ENCODE measurements at regions not wholly inside any gene's neighbourhood (a gene's known extent, or its start where the extent isn't known, plus 50 kb on each side); places are given as distances from the start of the nearest gene placed in this dataset.

DNA sequence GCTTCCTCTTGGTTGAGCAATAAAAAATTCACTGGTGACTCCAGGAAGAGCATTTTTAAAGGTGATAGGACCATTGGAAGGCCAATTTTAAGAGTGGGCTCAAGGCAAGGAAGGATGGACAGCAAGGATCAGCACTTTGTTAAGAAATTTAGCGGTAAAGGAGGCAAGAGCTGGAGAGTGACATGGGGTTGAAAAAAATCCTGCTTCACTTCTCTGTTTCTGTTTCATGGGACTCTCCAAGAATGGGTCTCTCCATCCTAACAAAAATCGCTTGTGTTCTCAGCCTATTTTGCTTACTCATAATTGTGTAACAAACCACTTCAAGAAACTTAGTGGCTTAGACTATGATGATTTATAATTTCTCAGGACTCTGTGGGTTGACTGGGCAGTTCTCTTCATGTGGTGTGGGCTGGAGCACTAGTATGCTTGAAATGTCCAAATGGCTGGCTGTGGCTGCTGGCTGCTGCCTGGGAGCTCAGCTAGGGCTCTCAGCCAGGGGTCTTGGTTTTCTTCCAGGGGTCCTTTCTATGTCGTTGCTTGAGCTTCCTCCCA, 59.8 kb upstream of the ZNRF2 start:
- no peaks in the 10 kb centered on the region for H3K79me2 ChIP-seq (ENCODE audit: insufficient read depth, low read length)
- DNase-seq (ENCODE audit: low read depth, low spot score) (no peak), ATAC-seq (no peak)
- ChIA-PET RAD21 (ENCODE audit: low non-redundant PET in 1 of 2, low total read pairs in 2 of 2, uncharacterized antibody in 2 of 2, unreplicated experiment in 2 of 2) (no interaction called here), POLR2A (no interaction called here), CTCF (no interaction called here)
- intact Hi-C loops (cut with micrococcal nuclease) = no loop called here
- TF ChIP-seq YY1 (IDR thresholded peaks at IDR 0.05; ENCODE audit: extremely low read depth, insufficient replicate concordance, low read depth, low read length) (no peak), FOSL1 (IDR thresholded peaks at IDR 0.05; ENCODE audit: low read depth) (peak; percentile 24; the same call in 1 of the 2 replicates), CEBPB (IDR thresholded peaks at IDR 0.05; ENCODE audit: low read depth) (0 out of 2 replicates have a peak, but pooled peaks have one; percentile 43)
- H3K9ac ChIP-seq (ENCODE audit: low read length) = no peak overlapping the region
- no peaks in the 10 kb centered on the region for H4K20me1 ChIP-seq (ENCODE audit: insufficient read depth)
- no peak overlapping the region for H3K27ac ChIP-seq (ENCODE audit: low read depth, low read length)
- no peak overlapping the region for H3K4me3 ChIP-seq (replicated peaks in 1 of 2; ENCODE audit: low read depth in 1 of 2, low read length in 2 of 2)
- H3K36me3 ChIP-seq (ENCODE audit: control insufficient read depth in 1 of 2, insufficient read depth in 2 of 2, low read length in 2 of 2) = no peaks in the 10 kb centered on the region
- no peak overlapping the region for H2AFZ ChIP-seq (ENCODE audit: low read depth, low read length, poor library complexity, severe bottlenecking)
- peaks cover 15 to 23% of the 10 kb centered on the region in 2 experiments for H3K4me1 ChIP-seq (ENCODE audit: control insufficient read depth in 1 of 2, insufficient read depth in 2 of 2, low read length in 2 of 2)
- no peak overlapping the region for H3K4me2 ChIP-seq (ENCODE audit: low read length)
- H3K9me3 ChIP-seq (ENCODE audit: control insufficient read depth in 1 of 2, insufficient read depth in 1 of 2, low read depth in 1 of 2, low read length in 2 of 2) = no peaks in the 10 kb centered on the region
- no peaks in the 10 kb centered on the region for H3K27me3 ChIP-seq (ENCODE audit: insufficient read depth, low read length)
- BruUV-seq (replicated peaks) = no TSS peak
- no peaks in the 10 kb centered on the region for H3K9me2 ChIP-seq (ENCODE audit: insufficient read depth)

GRCh38 chr7:30225863-30226613, 58.4 kb upstream of the ZNRF2 start:
- no peaks in the 10 kb centered on the region for H3K27me3 ChIP-seq (ENCODE audit: insufficient read depth, low read length)
- peak overlapping the region; percentile 26; the same call in 1 of the 2 replicates for H3K27ac ChIP-seq (ENCODE audit: low read depth, low read length)
- no TSS peak for BruUV-seq (replicated peaks)
- CTCF ChIA-PET = interaction anchor here (0.7 kb wide), 2 partner anchors 50 to 186 kb away, joined by 3 read pairs; no protein-coding TSS in a partner anchor
- peaks cover 15 to 23% of the 10 kb centered on the region in 2 experiments for H3K4me1 ChIP-seq (ENCODE audit: control insufficient read depth in 1 of 2, insufficient read depth in 2 of 2, low read length in 2 of 2)
- DNase-seq (ENCODE audit: low read depth, low spot score) (peak; percentile 31), ATAC-seq (peak; percentile 68)
- intact Hi-C loops (cut with micrococcal nuclease) = loop anchor here (1.0 kb wide), 1 partner anchor 187 kb away; no protein-coding TSS in a partner anchor
- POLR2A ChIA-PET = no interaction called here
- no peaks in the 10 kb centered on the region for H4K20me1 ChIP-seq (ENCODE audit: insufficient read depth)
- no peaks in the 10 kb centered on the region for H3K36me3 ChIP-seq (ENCODE audit: control insufficient read depth in 1 of 2, insufficient read depth in 2 of 2, low read length in 2 of 2)
- no peak overlapping the region; a peak in 1 of 4 replicates for H3K4me3 ChIP-seq (replicated peaks in 1 of 2; ENCODE audit: low read depth in 1 of 2, low read length in 2 of 2)
- 0 out of 2 replicates have a peak overlapping the region, but pooled peaks have one; percentile 26 for H3K9ac ChIP-seq (ENCODE audit: low read length)
- no peaks in the 10 kb centered on the region for H3K79me2 ChIP-seq (ENCODE audit: insufficient read depth, low read length)
- H3K4me2 ChIP-seq (ENCODE audit: low read length) = peak overlapping the region; percentile 63
- no peaks in the 10 kb centered on the region for H3K9me2 ChIP-seq (ENCODE audit: insufficient read depth)
- no peaks in the 10 kb centered on the region for H3K9me3 ChIP-seq (ENCODE audit: control insufficient read depth in 1 of 2, insufficient read depth in 1 of 2, low read depth in 1 of 2, low read length in 2 of 2)
- RAD21 ChIA-PET (ENCODE audit: low non-redundant PET in 1 of 2, low total read pairs in 2 of 2, uncharacterized antibody in 2 of 2, unreplicated experiment in 2 of 2) = interaction anchor here in 1 of 2 experiments (0.6 kb wide), 1 partner anchor 117 kb away, joined by 5 read pairs; no protein-coding TSS in a partner anchor
- peak overlapping the region; percentile 99 for H2AFZ ChIP-seq (ENCODE audit: low read depth, low read length, poor library complexity, severe bottlenecking)
- TF ChIP-seq ELF1 (IDR thresholded peaks at IDR 0.05; ENCODE audit: borderline replicate concordance, low read depth) = peak; percentile 28; the same call in 1 of the 2 replicates
- no peak for TF ChIP-seq EGR1 (IDR thresholded peaks at IDR 0.05; ENCODE audit: low read depth)
- no peak for TF ChIP-seq ZNF274 (IDR thresholded peaks at IDR 0.05; ENCODE audit: low read depth, low read length)
- TF ChIP-seq, protein P1, sequence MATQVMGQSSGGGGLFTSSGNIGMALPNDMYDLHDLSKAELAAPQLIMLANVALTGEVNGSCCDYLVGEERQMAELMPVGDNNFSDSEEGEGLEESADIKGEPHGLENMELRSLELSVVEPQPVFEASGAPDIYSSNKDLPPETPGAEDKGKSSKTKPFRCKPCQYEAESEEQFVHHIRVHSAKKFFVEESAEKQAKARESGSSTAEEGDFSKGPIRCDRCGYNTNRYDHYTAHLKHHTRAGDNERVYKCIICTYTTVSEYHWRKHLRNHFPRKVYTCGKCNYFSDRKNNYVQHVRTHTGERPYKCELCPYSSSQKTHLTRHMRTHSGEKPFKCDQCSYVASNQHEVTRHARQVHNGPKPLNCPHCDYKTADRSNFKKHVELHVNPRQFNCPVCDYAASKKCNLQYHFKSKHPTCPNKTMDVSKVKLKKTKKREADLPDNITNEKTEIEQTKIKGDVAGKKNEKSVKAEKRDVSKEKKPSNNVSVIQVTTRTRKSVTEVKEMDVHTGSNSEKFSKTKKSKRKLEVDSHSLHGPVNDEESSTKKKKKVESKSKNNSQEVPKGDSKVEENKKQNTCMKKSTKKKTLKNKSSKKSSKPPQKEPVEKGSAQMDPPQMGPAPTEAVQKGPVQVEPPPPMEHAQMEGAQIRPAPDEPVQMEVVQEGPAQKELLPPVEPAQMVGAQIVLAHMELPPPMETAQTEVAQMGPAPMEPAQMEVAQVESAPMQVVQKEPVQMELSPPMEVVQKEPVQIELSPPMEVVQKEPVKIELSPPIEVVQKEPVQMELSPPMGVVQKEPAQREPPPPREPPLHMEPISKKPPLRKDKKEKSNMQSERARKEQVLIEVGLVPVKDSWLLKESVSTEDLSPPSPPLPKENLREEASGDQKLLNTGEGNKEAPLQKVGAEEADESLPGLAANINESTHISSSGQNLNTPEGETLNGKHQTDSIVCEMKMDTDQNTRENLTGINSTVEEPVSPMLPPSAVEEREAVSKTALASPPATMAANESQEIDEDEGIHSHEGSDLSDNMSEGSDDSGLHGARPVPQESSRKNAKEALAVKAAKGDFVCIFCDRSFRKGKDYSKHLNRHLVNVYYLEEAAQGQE (IDR thresholded peaks at IDR 0.05; ENCODE audit: low read depth) = no peak
- peak; percentile 71; the same call in 1 of the 2 replicates for TF ChIP-seq SP1 (IDR thresholded peaks at IDR 0.05; ENCODE audit: low read depth)
- TF ChIP-seq CEBPB (IDR thresholded peaks at IDR 0.05; ENCODE audit: low read depth) = 0 out of 2 replicates have a peak, but pooled peaks have one; percentile 41
- no peak for TF ChIP-seq ATF3 (IDR thresholded peaks at IDR 0.05)
- TF ChIP-seq YY1 (IDR thresholded peaks at IDR 0.05; ENCODE audit: extremely low read depth, insufficient replicate concordance, low read depth, low read length) = no peak
- TF ChIP-seq CBX3 (IDR thresholded peaks at IDR 0.05; ENCODE audit: low read depth) = peak; percentile 86; the same call in 1 of the 2 replicates
- TF ChIP-seq POLR2A (IDR thresholded peaks at IDR 0.05; ENCODE audit: borderline replicate concordance, extremely low read depth, insufficient read depth, insufficient read length) = no peak
- no peak for TF ChIP-seq ZFX (IDR thresholded peaks at IDR 0.05)
- TF ChIP-seq FOSL1 (IDR thresholded peaks at IDR 0.05; ENCODE audit: low read depth) = peak; percentile 76
- no peak for TF ChIP-seq TCF7L2 (IDR thresholded peaks at IDR 0.05; ENCODE audit: borderline replicate concordance, extremely low read depth, insufficient read depth, insufficient read length)
- peak; percentile 53; the same call in 1 of the 2 replicates for TF ChIP-seq SRF (IDR thresholded peaks at IDR 0.05; ENCODE audit: low read depth)
- TF ChIP-seq SIN3A (IDR thresholded peaks at IDR 0.05; ENCODE audit: low read depth) = peak; percentile 51; the same call in 1 of the 2 replicates
- TF ChIP-seq JUND (IDR thresholded peaks at IDR 0.05) = peak; percentile 62; the same call in 1 of the 2 replicates
